H54 (cell line): ENCODE measurements at regions not wholly inside any gene's neighbourhood (a gene's known extent, or its start where the extent isn't known, plus 50 kb on each side); places are given as distances from the start of the nearest gene placed in this dataset.
"Not testable (repeated sequence)": the region's sequence is repeated elsewhere in the genome, so short reads cannot be mapped to it uniquely, and the experiment has no call there.

Source experiments
- DNase-seq: peaks from one replicate; pipeline ENCODE4 v3.0.0; 2011; ENCODE audit warnings: low spot score, mixed read lengths; ENCODE audit not compliant: insufficient read length
- FAIRE-seq: peaks from 3 replicates; lab custom pipeline; 2011; peaks lifted over from hg19 to GRCh38; lab: Jason Lieb, UNC
- POLR2A ChIP-seq: IDR thresholded peaks from 2 replicates; pipeline ENCODE4 v1.6.1; 2011; ENCODE audit warnings: low read depth, mild to moderate bottlenecking, low read length

DNA sequence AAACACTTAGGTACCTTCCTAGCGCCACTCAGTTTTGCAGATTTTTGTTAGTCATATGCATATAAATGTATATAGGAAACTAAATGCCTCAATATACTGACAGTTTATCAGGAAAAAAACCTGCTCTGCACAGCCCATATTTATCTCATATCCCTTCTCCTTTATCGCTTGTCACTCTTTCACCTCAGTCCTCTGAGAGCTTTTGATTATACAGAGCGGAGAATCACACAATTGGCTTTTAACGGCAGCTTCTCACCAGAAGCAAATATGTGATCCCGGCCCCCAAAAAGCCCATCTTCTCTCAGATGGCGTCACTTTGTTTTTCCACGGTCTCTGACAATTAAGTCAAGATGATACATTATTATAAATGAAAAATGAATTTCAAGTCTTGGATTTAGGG, 362.6 kb downstream of the DNAH5 start:
- no peak for TF ChIP-seq POLR2A
- DNase-seq (no peak), FAIRE-seq (no peak)

DNA sequence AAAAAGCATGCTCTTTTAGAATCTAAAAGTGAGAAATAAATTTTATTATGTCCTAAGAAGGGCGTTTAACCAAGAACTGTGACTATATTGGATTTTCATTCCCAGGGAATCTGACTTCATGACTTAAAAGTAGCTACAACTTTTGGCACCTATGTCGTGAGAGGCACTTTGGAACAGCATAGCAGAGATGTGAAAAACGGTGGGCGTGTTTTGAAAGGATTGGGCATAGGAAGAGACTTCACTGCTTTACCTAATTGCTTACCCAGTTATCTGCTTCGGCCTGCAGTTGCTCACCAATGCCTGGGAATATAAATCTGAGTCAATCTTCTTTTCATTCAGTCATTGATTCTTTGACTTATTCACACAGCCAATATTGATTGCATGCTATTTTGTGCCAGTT, 363.4 kb downstream of the DNAH5 start:
- DNase-seq (no peak), FAIRE-seq (no peak)
- TF ChIP-seq POLR2A, result no peak

DNA sequence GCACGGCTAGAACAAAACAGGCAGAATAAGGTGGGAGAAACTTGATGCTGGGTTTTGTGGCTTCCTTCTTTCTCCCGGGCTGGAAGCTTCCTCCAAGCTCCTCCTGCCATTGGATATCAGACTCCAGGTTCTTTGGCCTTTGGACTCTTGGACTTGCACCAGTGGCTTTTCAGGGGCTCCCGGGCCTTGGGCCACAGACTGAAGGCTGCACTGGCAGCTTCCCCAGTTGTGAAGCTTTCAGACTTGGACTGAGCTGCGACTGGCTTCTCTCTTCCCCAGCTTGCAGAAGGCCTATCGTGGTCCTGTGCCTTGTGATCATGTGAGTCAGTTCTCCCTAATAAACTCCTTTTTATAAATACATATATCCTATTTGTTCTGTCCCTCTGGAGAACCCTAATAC, 364.4 kb downstream of the DNAH5 start:
- FAIRE-seq, result no peak
- TF ChIP-seq POLR2A, result no peak
- no peak for DNase-seq

DNA sequence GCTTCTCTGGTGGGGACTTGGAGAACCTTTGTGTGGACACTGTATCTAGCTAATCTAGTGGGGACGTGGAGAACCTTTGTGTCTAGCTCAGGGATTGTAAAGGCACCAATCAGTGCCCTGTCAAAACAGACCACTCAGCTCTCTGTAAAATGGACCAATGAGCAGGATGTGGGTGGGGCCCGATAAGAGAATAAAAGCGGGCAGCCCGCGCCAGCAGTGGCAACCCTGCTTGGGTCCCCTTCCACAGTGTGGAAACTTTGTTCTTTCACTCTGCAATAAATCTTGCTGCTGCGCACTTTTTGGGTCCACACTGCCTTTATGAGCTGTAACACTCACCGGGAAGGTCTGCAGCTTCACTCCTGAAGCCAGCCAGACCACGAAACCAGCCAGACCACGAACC, 365.4 kb downstream of the DNAH5 start:
- FAIRE-seq, result not testable (repeated sequence)

GRCh38 chr5:13578311-13579039, 366.0 kb downstream of the DNAH5 start:
- FAIRE-seq, DNase-seq: not testable (repeated sequence)

More for the DNA sequence above, 365.4 kb downstream of the DNAH5 start:
- not testable (repeated sequence) for DNase-seq

GRCh38 chr5:13574574-13574973, 369.9 kb downstream of the DNAH5 start:
- DNase-seq (no peak), FAIRE-seq (no peak)
- no peak for TF ChIP-seq POLR2A

DNA sequence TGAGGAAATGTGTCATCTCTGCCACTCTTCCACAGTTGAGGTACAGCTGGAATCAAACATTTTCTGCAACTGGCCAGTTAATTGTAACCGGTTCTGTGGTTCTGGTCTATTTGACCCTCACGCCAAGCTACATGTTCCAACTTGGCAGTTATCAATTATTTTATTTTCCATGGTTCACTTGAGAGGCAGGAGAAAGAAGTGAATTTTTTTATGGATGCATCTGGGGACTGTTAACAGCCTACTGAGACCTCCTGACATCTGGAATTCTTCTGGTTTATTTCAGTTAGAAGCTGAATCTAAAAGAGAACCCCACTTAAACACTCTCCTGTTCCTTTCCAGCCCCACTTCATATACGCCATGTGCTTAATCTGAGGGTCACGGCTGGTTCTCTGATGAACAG, 372.3 kb downstream of the DNAH5 start:
- FAIRE-seq (no peak), DNase-seq (no peak)
- no peak for TF ChIP-seq POLR2A

DNA sequence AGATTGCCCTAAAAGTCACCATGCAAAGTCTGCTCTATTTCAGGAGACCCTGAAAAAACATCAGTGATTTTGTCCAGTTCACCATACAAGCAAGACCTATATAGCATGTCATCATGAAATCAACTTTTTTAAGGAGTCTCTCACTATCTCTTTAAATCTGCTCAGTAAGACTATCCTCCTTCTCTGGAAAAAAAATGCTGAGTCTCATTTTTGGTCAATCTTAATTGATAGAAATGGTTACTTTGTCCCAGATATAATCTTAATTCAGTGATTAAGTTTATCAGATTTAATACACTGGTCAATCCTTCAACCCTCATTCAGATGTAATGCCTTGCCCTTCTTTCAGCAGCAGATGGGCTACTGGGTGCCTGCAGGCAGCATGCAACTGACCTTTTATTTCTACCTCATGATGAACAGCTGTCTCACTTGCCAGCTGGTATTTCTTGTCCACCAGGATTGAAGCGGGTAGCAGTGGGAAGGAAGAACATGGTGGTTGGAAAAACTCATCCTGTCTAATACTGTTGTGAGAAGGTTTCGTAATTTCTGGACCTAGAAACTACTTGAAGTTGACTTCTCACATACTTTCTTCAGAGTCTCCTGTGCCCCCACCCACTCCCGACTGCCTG, 375.3 kb downstream of the DNAH5 start:
- TF ChIP-seq POLR2A, result no peak
- FAIRE-seq (peak; percentile 69), DNase-seq (no peak)

DNA sequence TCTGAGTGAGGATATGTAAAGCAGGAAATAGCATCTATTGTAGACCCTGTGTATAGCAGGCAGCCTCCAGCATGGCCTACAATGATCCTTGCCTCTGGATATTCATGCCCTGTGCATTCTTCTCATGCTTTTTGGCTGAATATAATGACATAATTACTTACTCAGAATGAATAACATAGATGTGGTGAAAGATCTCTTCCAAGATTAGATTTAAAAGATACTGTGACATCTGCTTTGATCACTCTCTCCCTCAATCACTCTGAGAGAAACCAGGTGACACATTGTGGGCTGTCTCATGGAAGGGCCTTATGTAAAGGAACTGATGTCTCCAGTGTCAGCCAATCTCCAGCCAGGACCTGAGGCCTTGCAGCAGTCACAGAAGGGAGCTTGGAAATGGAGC, 376.7 kb downstream of the DNAH5 start:
- DNase-seq, result peak; percentile 40

DNA sequence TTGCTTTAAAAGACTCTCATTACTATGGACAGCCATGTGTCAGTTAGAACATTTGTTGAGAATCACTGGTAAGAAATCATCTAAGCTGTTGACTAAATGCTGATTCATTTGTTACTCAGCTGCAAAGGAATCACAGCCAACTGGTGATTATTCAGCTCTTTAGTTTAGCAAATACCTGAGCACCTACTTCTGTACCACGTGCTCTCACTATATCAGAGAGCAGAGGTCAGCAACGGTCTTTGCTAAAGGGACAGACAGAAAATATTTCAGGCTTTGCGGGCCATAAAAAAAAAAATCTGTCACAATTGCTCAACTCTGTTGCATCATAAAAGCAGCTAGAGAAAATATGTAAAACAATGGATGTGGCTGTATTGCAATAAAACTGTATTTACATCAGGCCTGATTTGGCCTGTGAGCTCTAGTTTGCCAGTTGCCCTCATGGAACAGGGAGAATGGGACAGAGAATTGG, 377.6 kb downstream of the DNAH5 start:
- DNase-seq (peak; percentile 11), FAIRE-seq (peak; percentile 99)
- TF ChIP-seq POLR2A, result no peak

More for the DNA sequence above, 376.7 kb downstream of the DNAH5 start:
- FAIRE-seq, result peak; percentile 96
- TF ChIP-seq POLR2A, result no peak

- FAIRE-seq (no peak), DNase-seq (no peak)
- no peak for TF ChIP-seq POLR2A
Observed at GRCh38 chr5:13558408-13558807, 386.1 kb downstream of the DNAH5 start.

DNA sequence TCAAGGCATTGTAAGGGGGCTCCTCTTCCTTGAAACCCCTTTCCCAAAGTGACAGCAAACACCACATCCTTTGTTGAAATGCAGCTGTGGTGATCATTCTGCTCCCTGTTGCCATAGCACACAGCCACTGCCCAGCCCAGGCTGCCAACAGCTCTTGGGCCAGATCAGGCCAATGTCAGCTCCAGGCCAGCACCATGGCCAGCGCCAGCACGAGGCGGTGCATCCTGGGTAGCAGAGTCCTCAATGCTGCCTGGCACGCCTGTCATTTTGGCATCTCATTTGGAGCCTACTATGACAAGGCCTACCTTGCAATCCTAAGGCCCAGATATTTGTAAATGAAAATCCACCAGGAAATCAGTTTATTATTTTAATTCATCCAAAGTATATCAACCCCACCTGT, 390.6 kb downstream of the DNAH5 start:
- peak; percentile 60 for FAIRE-seq
- DNase-seq, result peak; percentile 23
- no peak for TF ChIP-seq POLR2A

DNA sequence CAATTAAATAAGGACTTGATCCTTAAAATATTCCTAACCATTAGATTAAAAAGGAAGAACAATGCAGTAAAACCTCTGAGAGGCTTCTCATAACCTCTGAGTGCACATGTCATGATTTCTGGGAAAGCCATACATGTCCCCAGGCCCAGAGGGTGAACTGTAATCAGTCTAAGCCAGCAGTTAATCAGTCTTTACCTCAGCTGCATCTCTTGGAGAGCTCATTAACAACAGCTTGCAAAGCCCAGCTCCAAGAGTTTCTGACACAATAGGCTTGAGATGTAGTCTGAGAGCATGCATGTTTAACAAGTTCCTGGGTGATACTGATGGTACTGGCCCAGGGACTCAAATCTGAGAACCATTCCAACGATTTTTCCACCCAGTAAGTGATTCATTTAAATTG, 392.1 kb downstream of the DNAH5 start:
- DNase-seq, result no peak
- TF ChIP-seq POLR2A, result no peak
- no peak for FAIRE-seq

DNA sequence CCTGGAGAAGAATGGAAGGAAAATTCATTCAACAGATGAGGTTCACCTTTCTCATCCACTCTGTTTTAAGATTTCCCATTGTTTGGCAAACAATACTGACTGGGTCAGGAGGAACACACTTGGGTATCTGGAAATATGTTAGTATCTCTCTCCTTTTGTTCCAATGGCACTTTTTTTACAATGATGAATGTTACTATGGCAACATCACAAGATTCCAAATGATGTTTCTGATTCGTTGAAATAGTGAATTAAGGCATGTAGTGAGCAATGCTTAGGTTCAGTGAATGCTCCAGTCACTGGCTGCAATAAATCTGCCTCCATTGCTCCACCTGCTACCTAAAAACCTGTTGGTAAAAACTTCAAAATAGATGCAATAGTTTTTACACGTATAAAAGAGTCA, 392.8 kb downstream of the DNAH5 start:
- no peak for FAIRE-seq
- TF ChIP-seq POLR2A, result no peak

DNA sequence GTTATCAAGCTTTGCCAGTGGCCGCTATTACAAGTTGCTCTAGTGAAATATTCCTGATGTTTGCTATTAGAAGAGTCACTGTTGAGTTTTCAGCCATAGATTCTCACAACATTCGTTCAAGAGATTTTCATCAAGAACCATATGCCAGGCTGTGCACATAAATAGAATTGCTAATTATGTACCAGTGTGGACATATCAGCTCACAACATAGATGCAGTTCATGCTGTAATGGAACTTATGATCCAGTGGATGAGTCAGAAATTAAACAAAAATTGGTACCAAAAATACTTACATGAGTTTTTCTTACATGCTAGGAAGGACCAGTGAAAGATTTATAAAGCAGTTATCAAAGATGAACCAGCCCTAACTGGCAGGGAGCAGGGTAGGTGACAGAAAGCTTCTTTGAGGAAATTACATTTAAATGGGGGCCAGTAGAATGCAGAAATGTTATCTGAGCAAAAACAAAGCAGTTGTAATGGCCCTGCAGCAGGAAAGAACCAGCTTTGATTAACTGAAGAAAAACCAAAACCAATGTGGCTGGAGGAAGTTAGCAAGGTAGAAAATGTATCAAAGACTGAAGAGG, 404.2 kb downstream of the DNAH5 start:
- no peak for TF ChIP-seq POLR2A
- FAIRE-seq (no peak), DNase-seq (no peak)

More for the DNA sequence above, 392.8 kb downstream of the DNAH5 start:
- DNase-seq, result no peak
